HL-60 (cell line): ENCODE measurements at regions not wholly inside any gene's neighbourhood (a gene's known extent, or its start where the extent isn't known, plus 50 kb on each side); places are given as distances from the start of the nearest gene placed in this dataset.

Experiments used
- SPI1 ChIP-seq: IDR thresholded peaks from 2 replicates; pipeline ENCODE4 v1.6.1; 2012; ENCODE audit warnings: low read depth, mild to moderate bottlenecking, borderline replicate concordance
- TF ChIP-seq, protein P1 (sequence below): IDR thresholded peaks from one replicate; pipeline ENCODE4 v1.5.1; 2011; ENCODE audit warnings: low read length, control low read depth, inconsistent platforms; ENCODE audit not compliant: insufficient read depth

DNA sequence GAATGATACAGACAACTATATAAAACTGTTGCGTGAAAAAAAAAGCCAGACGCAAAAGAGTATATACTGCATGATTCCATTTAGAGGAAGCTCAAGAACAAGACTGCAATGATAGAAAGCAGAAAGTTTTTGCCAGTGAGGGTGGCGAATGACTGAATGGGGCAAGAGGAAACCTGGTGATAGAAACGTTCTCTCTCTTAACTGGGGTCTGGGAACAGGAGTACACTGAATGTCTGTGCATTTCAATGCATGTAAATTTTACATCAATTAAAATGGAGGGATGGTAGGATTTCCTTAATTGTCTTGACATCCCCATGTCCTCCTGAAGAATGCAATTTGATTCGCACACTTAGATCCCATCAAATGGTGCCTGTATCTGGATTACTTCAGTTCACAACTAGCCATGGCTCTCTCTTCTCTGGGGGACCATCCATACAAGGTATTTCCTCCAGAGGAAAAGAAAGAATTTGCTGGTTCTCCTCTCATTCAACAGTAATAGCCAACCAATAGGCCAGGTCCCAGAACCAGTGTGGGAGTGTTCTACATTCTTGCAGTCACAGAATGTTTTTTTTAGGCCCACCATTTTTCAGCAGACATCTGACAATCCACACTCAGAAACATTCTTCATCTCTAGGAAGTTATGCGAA lies 221.0 kb upstream of the KLF14 start:
- TF ChIP-seq, protein P1, sequence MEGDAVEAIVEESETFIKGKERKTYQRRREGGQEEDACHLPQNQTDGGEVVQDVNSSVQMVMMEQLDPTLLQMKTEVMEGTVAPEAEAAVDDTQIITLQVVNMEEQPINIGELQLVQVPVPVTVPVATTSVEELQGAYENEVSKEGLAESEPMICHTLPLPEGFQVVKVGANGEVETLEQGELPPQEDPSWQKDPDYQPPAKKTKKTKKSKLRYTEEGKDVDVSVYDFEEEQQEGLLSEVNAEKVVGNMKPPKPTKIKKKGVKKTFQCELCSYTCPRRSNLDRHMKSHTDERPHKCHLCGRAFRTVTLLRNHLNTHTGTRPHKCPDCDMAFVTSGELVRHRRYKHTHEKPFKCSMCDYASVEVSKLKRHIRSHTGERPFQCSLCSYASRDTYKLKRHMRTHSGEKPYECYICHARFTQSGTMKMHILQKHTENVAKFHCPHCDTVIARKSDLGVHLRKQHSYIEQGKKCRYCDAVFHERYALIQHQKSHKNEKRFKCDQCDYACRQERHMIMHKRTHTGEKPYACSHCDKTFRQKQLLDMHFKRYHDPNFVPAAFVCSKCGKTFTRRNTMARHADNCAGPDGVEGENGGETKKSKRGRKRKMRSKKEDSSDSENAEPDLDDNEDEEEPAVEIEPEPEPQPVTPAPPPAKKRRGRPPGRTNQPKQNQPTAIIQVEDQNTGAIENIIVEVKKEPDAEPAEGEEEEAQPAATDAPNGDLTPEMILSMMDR: no peak
- TF ChIP-seq SPI1: no peak
